Natural killer cell (primary cell): ENCODE measurements at regions not wholly inside any gene's neighbourhood (a gene's known extent, or its start where the extent isn't known, plus 50 kb on each side); places are given as distances from the start of the nearest gene placed in this dataset.

Experiments used
- ATAC-seq, 3 donors: fragments of 150-1000 bp in 2 of 3; fragments of 200-7000 bp in 1 of 3; cut with Tn5 transposase; 1 replicate in 1 of 3; 2 replicates in 2 of 3; pipeline ENCODE4 v1.10.0; 2021; ENCODE audit warnings: mild to moderate bottlenecking in 2 of 3, moderate library complexity in 2 of 3
- DNase-seq, 2 donors: peaks; one replicate each; pipeline versions ENCODE4 v3.0.0 to v3.0.0-alpha.2; 2013 to 2021; ENCODE audit warnings: mixed read lengths in 1 of 2
- H3K27ac ChIP-seq: one replicate; pipeline ENCODE4 v1.5.1; 2013; ENCODE audit warnings: mild to moderate bottlenecking, low read length
- H3K27me3 ChIP-seq: one replicate; pipeline ENCODE4 v1.6.1; 2013; ENCODE audit warnings: low read length; ENCODE audit not compliant: control insufficient read depth, insufficient read depth
- H3K36me3 ChIP-seq: one replicate; pipeline ENCODE4 v1.6.1; 2013; ENCODE audit warnings: low read length; ENCODE audit not compliant: control insufficient read depth, insufficient read depth
- H3K4me1 ChIP-seq: one replicate; pipeline ENCODE4 v1.6.1; 2013; ENCODE audit warnings: low read length; ENCODE audit not compliant: control insufficient read depth, insufficient read depth
- H3K4me3 ChIP-seq: one replicate; pipeline ENCODE4 v1.5.1; 2013; ENCODE audit warnings: low read length
- H3K9me3 ChIP-seq: one replicate; pipeline ENCODE4 v1.6.1; 2013; ENCODE audit warnings: low read length; ENCODE audit not compliant: control insufficient read depth, insufficient read depth
- H3K27ac Mint-ChIP-seq, 2 donors: one replicate each; pipeline ENCODE4 v1.8.0; 2022; ENCODE audit warnings: mild to moderate bottlenecking in 2 of 2, mixed read lengths in 2 of 2, moderate library complexity in 1 of 2
- H3K27me3 Mint-ChIP-seq, 2 donors: one replicate each; pipeline ENCODE4 v1.8.0; 2022; ENCODE audit warnings: low read depth in 2 of 2, mixed read lengths in 2 of 2
- H3K36me3 Mint-ChIP-seq: one replicate; pipeline ENCODE4 v1.8.0; 2022; ENCODE audit warnings: mixed read lengths
- H3K4me1 Mint-ChIP-seq, 2 donors: one replicate each; pipeline ENCODE4 v1.8.0; 2022; ENCODE audit warnings: mixed read lengths in 2 of 2
- H3K4me3 Mint-ChIP-seq: one replicate; pipeline ENCODE4 v1.8.0; 2022; ENCODE audit warnings: mild to moderate bottlenecking, moderate library complexity, mixed read lengths
- H3K9me3 Mint-ChIP-seq, 2 donors: one replicate each; pipeline ENCODE4 v1.8.0; 2022; ENCODE audit warnings: mixed read lengths in 2 of 2
- CTCF ChIP-seq: fragments of 200-600 bp; IDR thresholded peaks from one replicate; pipeline ENCODE4 v1.8.0; 2022; ENCODE audit warnings: antibody characterized with exemption
- WGBS: methylation state at CpG from one replicate; pipeline ENCODE4 v1.1.7; 2013; ENCODE audit warnings: missing lambda C conversion rate; ENCODE audit not compliant: insufficient coverage; 5-methylcytosine and 5-hydroxymethylcytosine counted together
- intact Hi-C: fragments of 100-400 bp; cut with micrococcal nuclease; formaldehyde crosslinking; loops from one replicate; pipeline ENCODE4 v1.14.2; 2022

DNA sequence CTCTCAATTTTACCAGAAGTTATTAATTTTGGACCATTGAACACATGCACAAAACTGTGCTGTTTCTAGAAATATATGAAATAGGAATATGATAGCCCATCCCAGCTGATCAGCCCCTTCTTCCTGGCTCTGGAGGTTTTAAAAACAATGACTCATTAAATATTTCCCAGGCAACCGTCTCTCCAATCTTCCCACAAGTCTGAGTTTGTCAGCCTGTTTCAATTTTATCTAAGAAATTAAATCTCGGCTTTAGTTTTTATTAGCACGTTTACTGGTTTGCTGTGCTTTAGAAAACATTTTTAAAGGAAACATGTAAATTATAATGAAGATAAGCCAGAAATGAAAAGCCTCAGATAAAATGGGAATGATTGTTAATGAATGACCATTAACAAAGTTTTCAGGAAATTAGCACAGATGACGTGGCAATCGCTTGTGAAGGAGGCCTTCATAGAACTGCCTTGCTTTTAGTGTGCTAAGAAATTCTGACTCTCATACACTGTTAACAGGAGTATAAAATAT is 89.3 kb upstream of the RAP1B start:
- ATAC-seq (no peak), DNase-seq (no peak)
- Mint-ChIP-seq H3K36me3 (no peaks in the 10 kb centered on the region), H3K27ac (no peak overlapping the region), H3K27me3 (no peaks in the 10 kb centered on the region), H3K9me3 (no peaks in the 10 kb centered on the region), H3K4me3 (no peak overlapping the region), H3K4me1 (no peaks in the 10 kb centered on the region)
- Histone ChIP-seq H3K9me3 (peaks cover 2% of the 10 kb centered on the region), H3K36me3 (no peaks in the 10 kb centered on the region), H3K4me3 (no peak overlapping the region), H3K4me1 (no peaks in the 10 kb centered on the region), H3K27me3 (no peaks in the 10 kb centered on the region), H3K27ac (no peak overlapping the region)
- intact Hi-C loops: no loop called here
- 77% methylated on average over 5 of the region's 5 CpGs for WGBS
- TF ChIP-seq CTCF: no peak

DNA sequence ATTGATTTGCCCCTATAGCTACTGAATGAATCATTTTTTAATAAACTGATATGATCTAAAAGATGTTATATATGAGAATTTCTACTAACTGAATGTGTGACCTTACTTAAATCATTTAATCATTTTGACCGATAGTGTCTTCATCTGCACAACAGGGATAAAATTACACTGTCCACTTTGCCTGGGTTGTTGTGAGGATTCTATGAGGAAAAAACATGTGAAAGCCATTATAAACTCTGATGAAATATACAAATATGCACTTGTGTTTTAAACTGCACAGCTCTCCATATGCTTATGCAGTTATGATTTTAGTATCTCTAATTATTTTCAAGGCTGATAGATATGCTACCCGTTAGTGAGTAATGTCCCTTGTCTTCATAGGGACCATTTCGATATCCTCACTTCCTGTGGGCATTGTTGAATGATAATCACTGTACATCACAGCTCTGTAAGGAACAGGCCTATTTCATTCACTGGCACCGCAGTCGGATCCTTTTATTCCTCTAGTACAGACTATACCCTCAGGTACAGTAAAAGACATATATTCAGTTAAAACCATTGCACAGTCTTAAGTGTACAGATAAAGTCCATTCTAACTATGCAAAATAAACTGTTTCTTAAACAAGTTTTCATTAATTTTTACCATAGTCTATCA is 88.7 kb upstream of the RAP1B start:
- no peak overlapping the region for H3K27ac Mint-ChIP-seq
- no peaks in the 10 kb centered on the region for H3K4me1 Mint-ChIP-seq
- H3K27ac ChIP-seq: no peak overlapping the region
- H3K27me3 Mint-ChIP-seq: no peaks in the 10 kb centered on the region
- no peaks in the 10 kb centered on the region for H3K4me1 ChIP-seq
- H3K36me3 ChIP-seq: no peaks in the 10 kb centered on the region
- intact Hi-C loops: no loop called here
- H3K4me3 ChIP-seq: no peak overlapping the region
- H3K9me3 ChIP-seq: peaks cover 2% of the 10 kb centered on the region
- no peaks in the 10 kb centered on the region for H3K9me3 Mint-ChIP-seq
- DNase-seq (no peak), ATAC-seq (no peak)
- H3K4me3 Mint-ChIP-seq: no peak overlapping the region
- WGBS: 99% methylated on average over 5 of the region's 5 CpGs
- H3K36me3 Mint-ChIP-seq: no peaks in the 10 kb centered on the region
- no peaks in the 10 kb centered on the region for H3K27me3 ChIP-seq
- TF ChIP-seq CTCF: no peak

GRCh38 chr12:68529466-68529865 is 81.2 kb upstream of the RAP1B start:
- H3K4me3 ChIP-seq: no peak overlapping the region
- no peak for TF ChIP-seq CTCF
- peak overlapping the region; percentile 17 to 85 for H3K27ac Mint-ChIP-seq
- peaks cover 3% of the 10 kb centered on the region for H3K4me1 ChIP-seq
- no peaks in the 10 kb centered on the region for H3K9me3 Mint-ChIP-seq
- no peaks in the 10 kb centered on the region for H3K36me3 ChIP-seq
- WGBS: 71% methylated on average over 6 of the region's 6 CpGs
- ATAC-seq (peak in 1 of 3 donors; percentile 13), DNase-seq (no peak)
- H3K36me3 Mint-ChIP-seq: no peaks in the 10 kb centered on the region
- H3K27me3 Mint-ChIP-seq: no peaks in the 10 kb centered on the region
- peaks cover 2% of the 10 kb centered on the region for H3K9me3 ChIP-seq
- intact Hi-C loops: no loop called here
- H3K27me3 ChIP-seq: no peaks in the 10 kb centered on the region
- H3K27ac ChIP-seq: no peak overlapping the region
- H3K4me3 Mint-ChIP-seq: peak overlapping the region; percentile 64
- H3K4me1 Mint-ChIP-seq: peaks cover 37 to 39% of the 10 kb centered on the region in 2 donors

- DNase-seq: no peak
- H3K36me3 ChIP-seq: no peaks in the 10 kb centered on the region
- Mint-ChIP-seq H3K4me1 (peaks cover 37 to 39% of the 10 kb centered on the region in 2 donors), H3K4me3 (peak overlapping the region; percentile 64), H3K27ac (peak overlapping the region; percentile 17 to 85), H3K27me3 (no peaks in the 10 kb centered on the region), H3K9me3 (no peaks in the 10 kb centered on the region), H3K36me3 (no peaks in the 10 kb centered on the region)
- no peak overlapping the region for H3K27ac ChIP-seq
- no peaks in the 10 kb centered on the region for H3K27me3 ChIP-seq
- 100% methylated on average over 1 of the region's 5 CpGs for WGBS
- H3K4me1 ChIP-seq: peaks cover 3% of the 10 kb centered on the region
- intact Hi-C loops: loop anchor here (1.0 kb wide), 1 partner anchor 165 kb away; no protein-coding TSS in a partner anchor
- TF ChIP-seq CTCF: no peak
- H3K9me3 ChIP-seq: peaks cover 2% of the 10 kb centered on the region
- no peak overlapping the region for H3K4me3 ChIP-seq
- ATAC-seq: peak; percentile 75 to 89 (median 82)
Measured at GRCh38 chr12:68529869-68530268, 80.8 kb upstream of the RAP1B start.
